Left lobe of liver (tissue), 2 donors: ENCODE measurements at regions not wholly inside any gene's neighbourhood (a gene's known extent, or its start where the extent isn't known, plus 50 kb on each side); places are given as distances from the start of the nearest gene placed in this dataset.
"Not testable (repeated sequence)": the region's sequence is repeated elsewhere in the genome, so short reads cannot be mapped to it uniquely, and the experiment has no call there.

Experiments
- ATAC-seq: fragments of 200-7000 bp; cut with Tn5 transposase; one replicate; pipeline ENCODE4 v1.9.1; 2020; ENCODE audit warnings: mild to moderate bottlenecking, moderate library complexity
- DNase-seq: peaks from one replicate; pipeline ENCODE4 v3.0.0-alpha.2; 2020; ENCODE audit warnings: low spot score
- donor health status: DM: no; HTN: no; CAD: no; lungs with moderate emphysema.
- donor health status: DM: no; HTN: yes; CAD: no.

DNA sequence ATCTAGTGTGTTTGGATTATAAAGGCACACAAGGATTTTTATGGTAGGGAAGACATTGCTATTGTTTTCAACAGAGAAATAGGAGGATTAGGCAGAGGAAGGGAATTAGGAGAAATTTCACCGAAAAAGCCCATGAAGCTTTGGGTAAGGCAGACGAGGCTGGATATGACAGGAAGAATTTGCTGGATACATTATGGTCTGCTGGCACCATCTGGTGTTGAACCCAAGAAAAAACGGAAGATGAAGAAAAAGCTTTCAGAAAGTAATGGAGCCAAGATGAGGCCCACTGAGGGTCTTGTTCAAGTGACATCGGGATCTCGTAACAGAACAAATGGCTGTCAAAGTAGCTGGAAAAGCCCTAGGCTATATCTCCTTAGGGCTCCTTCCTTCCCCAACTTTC is 56.5 kb downstream of the OR2J2 start:
- peak; percentile 62 for ATAC-seq

DNA sequence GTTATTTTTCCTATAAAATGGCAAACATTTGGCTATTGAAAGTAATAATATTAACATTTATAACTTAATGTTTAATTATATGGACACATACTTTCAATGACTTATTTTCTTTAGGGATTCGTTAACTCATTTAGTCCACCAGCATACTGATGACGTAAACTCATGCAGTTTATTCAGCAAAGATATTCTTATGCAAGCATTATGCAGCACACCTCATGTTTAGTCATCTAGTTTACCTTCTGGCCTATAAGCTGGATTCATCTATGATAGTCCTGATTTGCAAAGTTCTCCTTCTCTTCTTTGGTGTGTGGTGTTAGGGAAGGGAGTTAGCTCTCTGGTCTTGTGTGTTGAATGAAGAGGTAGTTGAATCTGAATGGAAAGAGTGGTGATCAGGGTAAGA is 60.0 kb downstream of the OR2J2 start:
- no peak for DNase-seq
- no peak for ATAC-seq

More for the DNA sequence above, 56.5 kb downstream of the OR2J2 start:
- no peak for DNase-seq

DNA sequence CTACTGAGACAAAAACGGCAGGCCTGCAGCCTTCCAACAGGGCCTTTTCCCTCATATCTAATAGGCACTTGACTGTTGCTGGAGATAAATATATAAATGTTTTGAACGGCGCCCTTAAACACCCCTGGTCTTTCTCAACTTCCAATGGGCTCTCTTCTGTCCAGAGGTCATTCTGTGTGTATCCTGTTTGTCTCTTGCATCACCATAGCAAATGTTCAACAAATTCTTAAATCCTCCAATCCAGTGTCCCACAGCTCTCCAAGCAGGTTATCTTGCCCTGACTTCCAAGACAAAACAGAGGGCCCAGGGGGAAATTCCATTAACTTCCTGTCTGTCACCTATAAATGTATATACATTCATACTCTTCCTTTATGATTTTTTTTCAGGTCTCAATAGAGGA is 62.0 kb downstream of the OR2J2 start:
- DNase-seq (peak; percentile 49), ATAC-seq (peak; percentile 98)

DNA sequence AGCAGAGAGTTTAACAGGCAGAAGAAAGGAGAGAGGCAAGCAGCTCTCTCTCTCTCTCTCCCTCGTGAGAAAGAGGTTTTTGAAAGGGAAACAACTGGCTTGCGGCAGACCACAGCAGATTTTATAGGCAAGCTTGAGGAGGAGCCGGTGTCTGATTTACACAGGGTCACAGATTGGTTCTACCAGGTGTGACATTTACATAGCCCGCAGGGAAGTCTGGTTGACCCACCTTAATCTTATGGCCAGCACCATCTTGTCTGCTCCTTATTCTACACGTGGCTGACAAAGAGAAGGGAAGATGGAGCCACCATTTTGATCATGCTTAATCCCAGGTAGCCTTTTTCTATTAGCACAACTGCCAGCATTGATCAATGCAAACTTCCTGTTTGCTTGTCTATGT is 65.4 kb downstream of the OR2J2 start:
- no peak for ATAC-seq
- DNase-seq, result no peak

DNA sequence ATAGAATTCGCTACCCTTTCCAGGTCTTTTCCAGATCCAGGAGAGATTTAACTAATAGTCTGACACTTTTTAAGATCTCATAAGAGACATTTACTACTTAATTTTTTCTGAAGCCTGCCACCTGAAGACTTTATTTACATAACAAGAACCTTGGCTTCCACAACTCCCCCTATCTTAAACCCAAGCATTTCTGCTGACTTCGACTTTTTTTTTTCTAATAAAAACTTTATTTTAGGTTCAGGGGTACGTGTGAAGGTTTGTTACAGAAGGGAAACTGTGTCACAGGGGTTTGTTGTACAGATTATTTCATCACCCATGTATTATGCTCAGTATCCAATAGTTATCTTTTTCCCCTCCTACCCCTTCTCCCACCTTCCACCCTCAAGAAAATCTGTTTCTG is 64.9 kb upstream of the OR14J1 start:
- ATAC-seq, result no peak

DNA sequence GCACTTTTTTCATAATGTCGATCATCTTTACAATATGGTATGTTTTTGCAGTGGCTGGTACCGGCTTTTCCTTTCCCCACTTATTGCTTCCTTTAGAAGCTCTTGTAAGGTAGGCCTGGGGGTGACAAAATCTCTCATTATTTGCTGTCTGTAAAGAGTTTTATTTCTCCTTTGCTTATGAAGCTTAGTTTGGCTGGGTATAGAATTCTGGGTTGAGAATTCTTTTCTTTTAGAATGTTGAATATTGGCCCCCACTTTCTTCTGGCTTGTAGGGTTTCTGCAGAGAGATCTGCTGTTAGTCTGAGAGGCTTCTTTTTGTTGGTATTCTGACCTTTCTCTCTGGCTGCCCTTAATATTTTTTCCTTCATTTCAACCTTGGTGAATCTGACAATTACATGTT is 58.5 kb upstream of the OR14J1 start:
- not testable (repeated sequence) for DNase-seq, ATAC-seq

More for the DNA sequence above, 64.9 kb upstream of the OR14J1 start:
- no peak for DNase-seq
